ENCODE measurements at regions not wholly inside any gene's neighbourhood (a gene's known extent, or its start where the extent isn't known, plus 50 kb on each side); places are given as distances from the start of the nearest gene placed in this dataset.

DNA sequence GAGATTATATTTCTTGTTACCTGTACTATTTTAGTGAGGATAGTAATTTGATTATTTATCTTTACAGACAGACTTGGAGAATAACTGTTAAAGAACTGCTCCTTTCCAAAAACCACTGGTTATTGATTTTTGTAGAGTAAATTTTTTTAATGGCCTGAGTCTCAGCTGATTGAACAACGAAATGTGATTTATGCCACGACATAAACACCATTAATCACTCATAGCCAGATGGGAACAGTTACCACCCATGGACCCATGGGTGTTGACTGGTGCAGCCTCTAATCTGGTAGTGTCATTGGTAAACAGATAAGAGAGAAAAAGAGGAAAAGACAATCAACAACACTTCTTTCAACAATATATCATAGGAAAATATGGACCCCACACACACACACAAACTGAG, 101.4 kb upstream of the BEND6 start:
- TF ChIP-seq TAF1 (IDR thresholded peaks at IDR 0.05; ENCODE audit: borderline replicate concordance, insufficient read depth, low read length) (no peak), SIN3A (IDR thresholded peaks at IDR 0.05; ENCODE audit: borderline replicate concordance, insufficient read depth, low read length) (no peak), FOXP2 (optimal IDR thresholded peaks at IDR 0.05; ENCODE audit: borderline replicate concordance, extremely low read depth, extremely low read length, insufficient read depth) (no peak), POLR2AphosphoS5 (IDR thresholded peaks at IDR 0.05; ENCODE audit: low read depth, low read length) (no peak)
- TF ChIP-seq, protein P1, sequence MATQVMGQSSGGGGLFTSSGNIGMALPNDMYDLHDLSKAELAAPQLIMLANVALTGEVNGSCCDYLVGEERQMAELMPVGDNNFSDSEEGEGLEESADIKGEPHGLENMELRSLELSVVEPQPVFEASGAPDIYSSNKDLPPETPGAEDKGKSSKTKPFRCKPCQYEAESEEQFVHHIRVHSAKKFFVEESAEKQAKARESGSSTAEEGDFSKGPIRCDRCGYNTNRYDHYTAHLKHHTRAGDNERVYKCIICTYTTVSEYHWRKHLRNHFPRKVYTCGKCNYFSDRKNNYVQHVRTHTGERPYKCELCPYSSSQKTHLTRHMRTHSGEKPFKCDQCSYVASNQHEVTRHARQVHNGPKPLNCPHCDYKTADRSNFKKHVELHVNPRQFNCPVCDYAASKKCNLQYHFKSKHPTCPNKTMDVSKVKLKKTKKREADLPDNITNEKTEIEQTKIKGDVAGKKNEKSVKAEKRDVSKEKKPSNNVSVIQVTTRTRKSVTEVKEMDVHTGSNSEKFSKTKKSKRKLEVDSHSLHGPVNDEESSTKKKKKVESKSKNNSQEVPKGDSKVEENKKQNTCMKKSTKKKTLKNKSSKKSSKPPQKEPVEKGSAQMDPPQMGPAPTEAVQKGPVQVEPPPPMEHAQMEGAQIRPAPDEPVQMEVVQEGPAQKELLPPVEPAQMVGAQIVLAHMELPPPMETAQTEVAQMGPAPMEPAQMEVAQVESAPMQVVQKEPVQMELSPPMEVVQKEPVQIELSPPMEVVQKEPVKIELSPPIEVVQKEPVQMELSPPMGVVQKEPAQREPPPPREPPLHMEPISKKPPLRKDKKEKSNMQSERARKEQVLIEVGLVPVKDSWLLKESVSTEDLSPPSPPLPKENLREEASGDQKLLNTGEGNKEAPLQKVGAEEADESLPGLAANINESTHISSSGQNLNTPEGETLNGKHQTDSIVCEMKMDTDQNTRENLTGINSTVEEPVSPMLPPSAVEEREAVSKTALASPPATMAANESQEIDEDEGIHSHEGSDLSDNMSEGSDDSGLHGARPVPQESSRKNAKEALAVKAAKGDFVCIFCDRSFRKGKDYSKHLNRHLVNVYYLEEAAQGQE (IDR thresholded peaks at IDR 0.05; ENCODE audit: insufficient read depth in 1 of 2, low read depth in 2 of 2, low read length in 2 of 2) = no peak
